PC-3 (cell line): ENCODE measurements at regions not wholly inside any gene's neighbourhood (a gene's known extent, or its start where the extent isn't known, plus 50 kb on each side); places are given as distances from the start of the nearest gene placed in this dataset.

ENCODE experiments used
- EZH2 ChIP-seq: fragments of 300-600 bp; sonication (generic); IDR thresholded peaks from one replicate; pipeline ENCODE4 v1.6.1; 2017; ENCODE audit warnings: antibody characterized with exemption, mild to moderate bottlenecking, low read length; ENCODE audit not compliant: unreplicated experiment
- TF ChIP-seq, protein P1 (sequence below): fragments of 300-600 bp; sonication (generic); conservative IDR thresholded peaks from 2 replicates; pipeline ENCODE4 v1.5.1; 2017; ENCODE audit warnings: antibody characterized with exemption, low read depth, mild to moderate bottlenecking, low read length

GRCh38 chr9:81372628-81373191 is 316.6 kb downstream of the TLE1 start:
- TF ChIP-seq, protein P1, sequence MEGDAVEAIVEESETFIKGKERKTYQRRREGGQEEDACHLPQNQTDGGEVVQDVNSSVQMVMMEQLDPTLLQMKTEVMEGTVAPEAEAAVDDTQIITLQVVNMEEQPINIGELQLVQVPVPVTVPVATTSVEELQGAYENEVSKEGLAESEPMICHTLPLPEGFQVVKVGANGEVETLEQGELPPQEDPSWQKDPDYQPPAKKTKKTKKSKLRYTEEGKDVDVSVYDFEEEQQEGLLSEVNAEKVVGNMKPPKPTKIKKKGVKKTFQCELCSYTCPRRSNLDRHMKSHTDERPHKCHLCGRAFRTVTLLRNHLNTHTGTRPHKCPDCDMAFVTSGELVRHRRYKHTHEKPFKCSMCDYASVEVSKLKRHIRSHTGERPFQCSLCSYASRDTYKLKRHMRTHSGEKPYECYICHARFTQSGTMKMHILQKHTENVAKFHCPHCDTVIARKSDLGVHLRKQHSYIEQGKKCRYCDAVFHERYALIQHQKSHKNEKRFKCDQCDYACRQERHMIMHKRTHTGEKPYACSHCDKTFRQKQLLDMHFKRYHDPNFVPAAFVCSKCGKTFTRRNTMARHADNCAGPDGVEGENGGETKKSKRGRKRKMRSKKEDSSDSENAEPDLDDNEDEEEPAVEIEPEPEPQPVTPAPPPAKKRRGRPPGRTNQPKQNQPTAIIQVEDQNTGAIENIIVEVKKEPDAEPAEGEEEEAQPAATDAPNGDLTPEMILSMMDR = no peak
- no peak for TF ChIP-seq EZH2
